HAP-1 (cell line): ENCODE measurements at regions not wholly inside any gene's neighbourhood (a gene's known extent, or its start where the extent isn't known, plus 50 kb on each side); places are given as distances from the start of the nearest gene placed in this dataset.
A peak's percentile ranks its signal among the peaks of the same experiment; 100 is the strongest.

ENCODE experiments used
- DNase-seq, 2 experiments: peaks; one replicate each; pipeline ENCODE4 v3.0.0-alpha.2; 2016 to 2020; ENCODE audit warnings: low spot score in 2 of 2
- H3K27me3 ChIP-seq: fragments of 250-450 bp; sonication (Bioruptor Pico); 2 replicates; pipeline ENCODE4 v1.5.1; 2020; ENCODE audit warnings: low read depth, mild to moderate bottlenecking, moderate library complexity
- H3K36me3 ChIP-seq: fragments of 250-450 bp; sonication (Bioruptor Pico); replicated peaks from 2 replicates; pipeline ENCODE4 v1.5.1; 2020; ENCODE audit warnings: mild to moderate bottlenecking
- H3K4me1 ChIP-seq: fragments of 250-450 bp; sonication (Bioruptor Pico); 2 replicates; pipeline ENCODE4 v1.5.1; 2020; ENCODE audit warnings: mild to moderate bottlenecking
- H3K4me3 ChIP-seq: fragments of 250-450 bp; sonication (Bioruptor Pico); 2 replicates; pipeline ENCODE4 v1.5.1; 2020; ENCODE audit warnings: mild to moderate bottlenecking, moderate library complexity
- H3K9me3 ChIP-seq: fragments of 250-450 bp; sonication (Bioruptor Pico); 2 replicates; pipeline ENCODE4 v1.5.1; 2020; ENCODE audit warnings: mild to moderate bottlenecking, moderate library complexity
- in situ Hi-C: fragments of 300-500 bp; cut with MboI; formaldehyde crosslinking; loops from 3 replicates; pipeline ENCODE4 v1.14.3; 2020; ENCODE audit warnings: low sequenced_read_pairs, inconsistent platforms, mixed read lengths

- no peaks in the 10 kb centered on the region for H3K27me3 ChIP-seq
- no peak for DNase-seq
- H3K36me3 ChIP-seq: no peaks in the 10 kb centered on the region
- no peak overlapping the region for H3K4me3 ChIP-seq
- peaks cover 14% of the 10 kb centered on the region for H3K9me3 ChIP-seq
- in situ Hi-C loops: no loop called here
- peaks cover 11% of the 10 kb centered on the region for H3K4me1 ChIP-seq
Measured at GRCh38 chrX:46308110-46308509, 237.1 kb downstream of the ZNF674 start.

GRCh38 chrX:46306103-46306502 lies 239.1 kb downstream of the ZNF674 start:
- H3K36me3 ChIP-seq: no peaks in the 10 kb centered on the region
- no peak for DNase-seq
- H3K9me3 ChIP-seq: peaks cover 14% of the 10 kb centered on the region
- H3K27me3 ChIP-seq: no peaks in the 10 kb centered on the region
- peaks cover 11% of the 10 kb centered on the region for H3K4me1 ChIP-seq
- no peak overlapping the region for H3K4me3 ChIP-seq
- in situ Hi-C loops: no loop called here

- peaks cover 14% of the 10 kb centered on the region for H3K9me3 ChIP-seq
- no peaks in the 10 kb centered on the region for H3K27me3 ChIP-seq
- no peak overlapping the region for H3K4me3 ChIP-seq
- in situ Hi-C loops: no loop called here
- peaks cover 7% of the 10 kb centered on the region for H3K4me1 ChIP-seq
- no peak for DNase-seq
- H3K36me3 ChIP-seq: no peaks in the 10 kb centered on the region
Measured at GRCh38 chrX:46305431-46305830, 239.8 kb downstream of the ZNF674 start.

- Histone ChIP-seq H3K9me3 (peaks cover 14% of the 10 kb centered on the region), H3K4me1 (no peaks in the 10 kb centered on the region), H3K36me3 (no peaks in the 10 kb centered on the region), H3K4me3 (no peak overlapping the region), H3K27me3 (no peaks in the 10 kb centered on the region)
- in situ Hi-C loops: no loop called here
- DNase-seq: no peak
Measured at GRCh38 chrX:46301903-46302302, 243.3 kb downstream of the ZNF674 start.

- Histone ChIP-seq H3K4me3 (no peak overlapping the region), H3K36me3 (no peaks in the 10 kb centered on the region), H3K4me1 (no peaks in the 10 kb centered on the region), H3K27me3 (no peaks in the 10 kb centered on the region), H3K9me3 (no peaks in the 10 kb centered on the region)
- in situ Hi-C loops: no loop called here
- no peak for DNase-seq
Measured at GRCh38 chrX:46298821-46299220, 246.4 kb downstream of the ZNF674 start.

GRCh38 chrX:46295963-46296362 lies 249.3 kb downstream of the ZNF674 start:
- no peak overlapping the region for H3K4me3 ChIP-seq
- H3K36me3 ChIP-seq: no peaks in the 10 kb centered on the region
- in situ Hi-C loops: no loop called here
- no peaks in the 10 kb centered on the region for H3K9me3 ChIP-seq
- no peaks in the 10 kb centered on the region for H3K27me3 ChIP-seq
- no peaks in the 10 kb centered on the region for H3K4me1 ChIP-seq
- no peak for DNase-seq

- Histone ChIP-seq H3K4me3 (no peak overlapping the region), H3K4me1 (no peaks in the 10 kb centered on the region), H3K9me3 (no peaks in the 10 kb centered on the region), H3K27me3 (no peaks in the 10 kb centered on the region), H3K36me3 (no peaks in the 10 kb centered on the region)
- in situ Hi-C loops: no loop called here
- no peak for DNase-seq
Measured at GRCh38 chrX:46294234-46294633, 251.0 kb downstream of the ZNF674 start.

- H3K9me3 ChIP-seq: no peaks in the 10 kb centered on the region
- in situ Hi-C loops: no loop called here
- DNase-seq: no peak
- no peaks in the 10 kb centered on the region for H3K36me3 ChIP-seq
- no peaks in the 10 kb centered on the region for H3K27me3 ChIP-seq
- no peak overlapping the region for H3K4me3 ChIP-seq
- peaks cover 17% of the 10 kb centered on the region for H3K4me1 ChIP-seq
Measured at GRCh38 chrX:46279925-46280313, 265.3 kb downstream of the ZNF674 start.

GRCh38 chrX:46279214-46279924 lies 265.9 kb downstream of the ZNF674 start:
- Histone ChIP-seq H3K9me3 (no peaks in the 10 kb centered on the region), H3K4me3 (no peak overlapping the region), H3K27me3 (no peaks in the 10 kb centered on the region), H3K36me3 (no peaks in the 10 kb centered on the region), H3K4me1 (peaks cover 17% of the 10 kb centered on the region)
- DNase-seq: peak; percentile 65 to 91
- in situ Hi-C loops: no loop called here

- peaks cover 17% of the 10 kb centered on the region for H3K4me1 ChIP-seq
- H3K9me3 ChIP-seq: no peaks in the 10 kb centered on the region
- in situ Hi-C loops: no loop called here
- no peaks in the 10 kb centered on the region for H3K27me3 ChIP-seq
- H3K36me3 ChIP-seq: no peaks in the 10 kb centered on the region
- no peak for DNase-seq
- no peak overlapping the region for H3K4me3 ChIP-seq
Measured at GRCh38 chrX:46278572-46278971, 266.6 kb downstream of the ZNF674 start.

GRCh38 chrX:46268412-46268811 lies 276.8 kb downstream of the ZNF674 start:
- Histone ChIP-seq H3K4me1 (no peaks in the 10 kb centered on the region), H3K36me3 (no peaks in the 10 kb centered on the region), H3K4me3 (no peak overlapping the region), H3K9me3 (no peaks in the 10 kb centered on the region), H3K27me3 (no peaks in the 10 kb centered on the region)
- no peak for DNase-seq
- in situ Hi-C loops: no loop called here

GRCh38 chrX:46263494-46263893 lies 281.7 kb downstream of the ZNF674 start:
- in situ Hi-C loops: no loop called here
- no peaks in the 10 kb centered on the region for H3K9me3 ChIP-seq
- peaks cover 4% of the 10 kb centered on the region for H3K4me1 ChIP-seq
- H3K36me3 ChIP-seq: no peaks in the 10 kb centered on the region
- no peak overlapping the region for H3K4me3 ChIP-seq
- no peaks in the 10 kb centered on the region for H3K27me3 ChIP-seq
- no peak for DNase-seq

- in situ Hi-C loops: no loop called here
- H3K4me1 ChIP-seq: peaks cover 4% of the 10 kb centered on the region
Measured at GRCh38 chrX:46262304-46262703, 282.9 kb downstream of the ZNF674 start.

GRCh38 chrX:46260499-46260898 lies 284.7 kb downstream of the ZNF674 start:
- no peak for DNase-seq
- Histone ChIP-seq H3K27me3 (no peaks in the 10 kb centered on the region), H3K4me1 (peaks cover 4% of the 10 kb centered on the region), H3K9me3 (no peaks in the 10 kb centered on the region), H3K36me3 (no peaks in the 10 kb centered on the region), H3K4me3 (no peak overlapping the region)
- in situ Hi-C loops: no loop called here

More at GRCh38 chrX:46262304-46262703, 282.9 kb downstream of the ZNF674 start:
- H3K4me3 ChIP-seq: no peak overlapping the region
- H3K27me3 ChIP-seq: no peaks in the 10 kb centered on the region
- no peaks in the 10 kb centered on the region for H3K9me3 ChIP-seq
- peak in 1 of 2 experiments; percentile 12 for DNase-seq
- no peaks in the 10 kb centered on the region for H3K36me3 ChIP-seq

GRCh38 chrX:46258356-46258755 lies 286.9 kb downstream of the ZNF674 start:
- peaks cover 10% of the 10 kb centered on the region for H3K4me1 ChIP-seq
- H3K27me3 ChIP-seq: no peaks in the 10 kb centered on the region

More at GRCh38 chrX:46258356-46258755, 286.9 kb downstream of the ZNF674 start:
- in situ Hi-C loops: no loop called here
- Histone ChIP-seq H3K36me3 (no peaks in the 10 kb centered on the region), H3K4me3 (no peak overlapping the region), H3K9me3 (no peaks in the 10 kb centered on the region)
- DNase-seq: no peak
